SHP77 (cell line): ENCODE measurements at regions not wholly inside any gene's neighbourhood (a gene's known extent, or its start where the extent isn't known, plus 50 kb on each side); places are given as distances from the start of the nearest gene placed in this dataset.

Experiments
- DNase-seq, 2 experiments: peaks; one replicate each; lab custom pipeline; 2025; lab: John Stamatoyannopoulos, UW

DNA sequence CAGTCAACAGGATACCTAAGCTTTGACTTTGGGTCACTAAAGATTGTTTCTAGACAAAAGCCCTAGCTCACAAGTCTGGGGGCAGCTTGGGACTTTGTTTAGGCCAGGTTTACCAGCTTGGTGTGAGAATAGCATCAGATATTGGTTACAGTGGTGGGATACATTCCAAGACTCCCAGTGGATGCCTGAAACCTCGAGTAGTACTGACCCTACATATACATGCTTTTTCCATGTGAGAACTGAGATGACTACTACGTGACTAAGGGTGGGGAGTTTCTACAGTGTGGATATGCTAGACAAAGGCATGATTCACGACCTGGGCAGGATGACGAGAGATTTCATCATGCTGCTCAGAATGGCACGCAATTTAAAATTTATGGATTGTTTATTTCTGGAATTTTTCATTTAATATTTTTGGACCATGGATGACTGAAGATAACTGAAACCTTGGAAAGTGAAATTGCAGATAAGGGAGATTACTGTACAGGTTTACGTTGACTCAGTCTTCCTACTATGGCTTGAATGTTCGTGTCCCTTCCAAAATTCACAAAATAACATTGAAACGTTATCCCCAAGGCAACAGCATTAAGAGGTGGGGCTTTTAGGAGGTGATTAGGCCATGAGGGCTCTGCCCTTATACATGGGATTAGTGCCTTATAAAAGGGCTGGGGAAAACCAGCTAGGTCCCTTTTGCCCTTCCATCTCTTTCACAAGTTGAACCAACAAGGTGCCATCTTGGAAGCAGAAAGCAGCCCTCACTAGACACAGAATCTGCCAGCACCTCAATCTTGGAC lies 50.2 kb upstream of the CTAGE1 start:
- no peak for DNase-seq

DNA sequence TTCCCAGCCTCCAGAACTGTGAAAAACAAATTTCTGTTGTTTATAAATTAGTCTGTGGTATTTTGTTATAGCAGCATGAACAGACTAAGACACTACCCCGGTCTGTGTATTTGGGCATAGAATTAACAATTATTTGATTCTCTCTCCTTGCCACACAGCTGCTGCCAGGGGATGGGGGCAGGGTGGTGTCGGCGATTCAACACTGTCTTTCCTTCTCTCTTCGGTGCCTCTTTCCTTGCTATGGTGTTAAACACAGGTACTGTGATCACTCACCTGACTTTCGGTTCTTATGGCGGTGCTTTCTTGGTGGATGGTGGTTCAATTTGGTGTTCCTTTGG lies 50.8 kb upstream of the CTAGE1 start:
- DNase-seq = no peak

DNA sequence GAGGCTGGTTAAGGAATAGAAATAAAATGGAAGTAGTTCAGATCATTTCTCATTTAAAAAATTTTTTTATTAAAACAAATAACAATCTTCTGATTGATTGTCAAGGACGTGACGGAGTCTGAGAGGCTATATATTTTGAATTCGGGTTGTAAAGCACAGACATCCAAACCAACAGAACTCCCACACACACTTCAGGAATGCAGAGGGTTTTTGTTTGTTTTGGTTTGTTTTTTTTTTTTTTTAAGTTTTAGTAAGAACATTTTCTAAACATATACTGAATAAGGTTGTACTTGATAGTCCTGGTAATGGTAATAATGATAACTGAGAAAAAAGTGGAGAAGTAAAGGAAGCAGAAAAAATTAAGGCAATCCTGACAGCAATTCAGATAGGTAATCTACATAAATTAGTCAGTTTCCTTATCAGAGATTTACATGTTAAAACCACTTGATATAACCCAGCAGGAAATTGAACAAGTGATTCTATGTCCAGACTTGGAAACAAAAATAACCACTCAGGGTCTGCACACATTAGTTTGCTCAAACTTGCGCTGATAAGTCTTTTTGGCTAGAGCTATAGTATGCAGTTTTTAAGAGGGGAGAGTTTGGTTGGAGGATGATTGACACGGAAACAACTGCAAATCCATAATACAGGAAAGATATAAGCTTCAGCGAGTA lies 51.5 kb upstream of the CTAGE1 start:
- DNase-seq = no peak

GRCh38 chr18:22469926-22470247 lies 52.2 kb upstream of the CTAGE1 start:
- no peak for DNase-seq

DNA sequence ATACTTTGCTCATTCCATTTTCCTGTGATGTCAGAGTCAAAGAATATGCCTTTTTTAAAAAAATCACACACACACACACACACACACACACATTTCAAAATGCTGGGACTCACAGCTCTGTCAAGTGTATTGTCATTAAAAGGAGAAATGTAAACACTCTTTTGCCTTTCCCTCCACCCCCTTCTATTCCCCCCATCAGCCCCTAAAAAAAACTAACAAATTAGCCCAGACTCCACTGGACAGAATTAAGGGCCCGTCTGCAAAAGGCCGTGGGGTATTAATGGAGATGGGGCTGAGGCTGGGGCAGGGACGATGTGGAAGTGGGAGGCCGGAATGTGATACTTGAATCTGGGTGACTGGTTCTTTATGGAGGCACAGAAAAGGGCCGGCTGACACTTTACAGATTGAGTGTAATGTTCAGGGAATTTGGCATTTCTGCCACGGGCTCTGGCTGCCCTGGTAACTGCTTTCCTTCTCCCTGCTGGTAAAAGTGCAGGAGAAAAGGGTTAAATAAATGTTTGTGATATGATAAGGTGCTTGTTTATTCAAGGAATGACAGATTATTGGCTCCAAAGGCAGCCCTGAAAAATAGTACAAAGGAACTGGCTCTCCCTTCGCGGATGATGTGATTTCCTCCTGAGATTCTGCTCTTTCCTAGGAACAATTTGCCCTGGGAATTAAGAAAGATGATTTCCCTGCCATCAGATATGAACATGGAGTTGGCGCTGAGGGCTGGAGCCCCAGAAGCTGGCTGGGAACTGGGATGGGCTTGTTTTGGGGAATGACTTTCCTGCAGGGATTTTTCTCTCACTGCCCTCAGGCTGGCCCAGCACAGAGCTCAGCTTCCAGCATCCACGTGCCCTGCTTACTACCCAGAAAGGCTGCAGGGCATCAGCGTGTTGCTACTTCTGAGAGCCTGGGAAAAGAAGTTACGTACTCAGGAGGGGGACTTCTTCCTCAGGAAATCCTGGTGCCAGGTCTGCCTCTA lies 52.8 kb upstream of the CTAGE1 start:
- no peak for DNase-seq

DNA sequence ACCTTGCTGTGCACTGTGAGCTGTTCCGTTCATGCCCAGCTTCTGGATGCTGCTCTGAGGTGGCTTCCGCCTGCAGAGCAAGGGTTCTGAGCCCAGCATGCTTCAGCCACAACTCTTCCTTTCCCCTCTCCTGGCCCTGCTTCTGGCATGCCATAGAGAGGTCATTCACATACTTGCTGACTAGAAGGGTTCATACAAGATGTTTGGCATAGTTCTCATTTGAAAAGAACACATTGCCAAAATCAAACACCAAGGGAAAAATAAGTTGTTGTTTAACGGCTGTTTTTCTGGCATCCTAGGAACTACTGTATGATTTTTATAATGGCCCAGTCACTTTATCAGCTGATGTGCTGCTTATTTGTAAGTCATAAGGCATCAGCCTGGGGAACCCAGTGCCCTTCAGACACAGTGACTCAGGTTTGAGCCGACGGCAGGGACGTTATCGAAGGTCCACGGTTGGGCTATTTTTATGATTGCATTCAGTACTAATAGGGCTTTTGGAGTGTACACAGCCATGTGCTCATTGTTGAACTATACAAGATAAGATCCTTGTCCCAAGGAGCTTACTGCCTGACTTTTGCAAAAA lies 53.9 kb upstream of the CTAGE1 start:
- no peak for DNase-seq

DNA sequence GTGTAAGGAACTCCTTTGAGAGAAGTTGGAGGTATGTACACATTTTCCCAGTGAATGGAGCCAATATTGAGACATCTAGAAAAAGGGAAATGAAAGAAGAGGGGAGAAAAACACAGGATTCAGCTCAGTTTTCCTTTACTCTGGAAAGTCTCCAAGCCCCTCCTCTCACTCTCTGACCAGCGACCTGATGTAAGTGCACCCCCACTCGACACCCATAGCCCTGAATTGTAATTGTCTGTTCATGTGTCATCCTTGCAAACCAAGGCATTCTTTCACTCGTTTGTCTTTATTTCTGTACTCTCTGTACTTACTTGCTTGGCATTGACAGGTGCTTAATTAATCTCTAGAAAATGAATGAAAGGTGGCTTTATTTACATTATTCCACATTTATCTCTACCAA lies 55.7 kb upstream of the CTAGE1 start:
- DNase-seq = no peak

- no peak for DNase-seq
Measured at GRCh38 chr18:22475426-22476100, 57.8 kb upstream of the CTAGE1 start.

GRCh38 chr18:22477222-22477621 lies 59.5 kb upstream of the CTAGE1 start:
- no peak for DNase-seq

DNA sequence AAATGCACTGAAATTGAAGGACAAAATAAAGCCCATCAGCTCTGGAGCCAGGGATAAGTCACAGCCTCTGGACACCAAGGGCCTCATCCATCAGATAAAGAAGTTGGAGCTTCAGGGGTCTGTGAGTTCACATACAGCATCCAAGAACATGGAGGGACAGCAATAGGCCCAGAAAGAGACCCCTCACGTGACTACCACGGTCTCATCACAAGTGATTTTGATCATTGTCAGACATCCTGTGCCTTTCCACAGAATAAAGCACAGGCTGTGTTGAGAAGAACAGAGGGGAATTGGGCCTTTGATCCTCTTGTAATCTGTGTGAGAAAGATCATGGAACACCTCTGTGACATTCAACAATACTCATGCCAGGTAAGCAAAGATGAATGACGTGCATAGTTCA lies 65.2 kb upstream of the CTAGE1 start:
- no peak for DNase-seq

DNA sequence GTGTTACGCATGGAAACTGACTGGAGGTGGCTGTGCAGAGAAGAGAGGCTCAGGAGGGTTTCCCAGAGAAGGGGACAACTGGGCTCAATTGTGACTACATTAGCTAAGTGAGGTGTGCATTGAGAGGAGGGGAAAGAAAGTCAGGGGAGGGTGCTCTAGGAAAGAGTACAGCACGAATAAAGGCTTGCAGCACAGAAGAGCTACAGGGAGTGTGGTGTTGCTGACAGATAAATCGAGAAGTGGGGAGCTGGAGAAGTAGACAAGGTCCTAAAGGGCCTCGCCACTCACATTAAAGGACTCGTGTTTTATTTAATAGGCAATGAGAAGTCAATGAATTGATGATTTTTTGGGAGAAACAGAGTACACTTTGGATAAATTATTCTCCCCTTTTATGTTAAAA lies 65.7 kb upstream of the CTAGE1 start:
- no peak for DNase-seq

- no peak for DNase-seq
Measured at GRCh38 chr18:22484471-22484870, 66.8 kb upstream of the CTAGE1 start.

- DNase-seq = no peak
Measured at GRCh38 chr18:22485808-22486244, 68.1 kb upstream of the CTAGE1 start.

- no peak for DNase-seq
Measured at GRCh38 chr18:22486667-22487066, 69.0 kb upstream of the CTAGE1 start.

DNA sequence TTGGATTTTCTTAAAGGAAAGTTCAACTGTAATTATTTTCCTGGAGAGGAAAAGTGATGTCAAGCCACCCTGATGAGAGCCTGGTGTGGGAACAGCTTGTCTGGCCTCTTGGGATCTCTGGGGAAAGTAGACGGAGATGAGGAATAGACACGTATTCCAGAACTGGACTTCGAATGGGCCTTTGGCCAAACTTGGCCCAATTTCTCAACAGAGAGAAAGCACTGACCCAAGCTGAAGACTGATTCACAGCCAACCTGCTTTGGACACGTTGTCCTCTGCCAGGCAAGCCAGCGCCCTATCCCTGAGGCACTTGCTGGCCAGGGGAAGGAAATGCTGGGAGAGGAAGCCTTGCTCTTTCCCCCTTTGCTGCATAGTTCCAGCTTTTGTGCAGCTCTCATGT lies 70.8 kb upstream of the CTAGE1 start:
- no peak for DNase-seq

DNA sequence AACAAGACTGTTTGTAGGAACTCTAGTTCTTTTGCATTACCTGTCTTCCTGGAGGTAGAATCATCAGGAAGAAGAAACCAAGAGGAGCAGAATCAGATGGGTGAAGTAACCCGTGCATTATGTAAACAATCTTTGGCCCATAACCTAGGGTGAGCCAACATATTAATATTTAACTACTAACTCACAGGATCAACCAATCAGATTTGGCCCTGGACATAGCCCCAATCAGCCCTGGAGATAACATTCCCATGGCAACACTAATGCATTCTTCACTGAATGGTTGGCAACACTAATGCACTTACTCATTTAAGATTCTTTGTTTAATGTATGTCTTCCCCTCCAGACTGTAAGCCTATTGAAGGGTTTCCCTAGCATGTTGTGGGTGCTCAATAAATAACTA lies 72.0 kb upstream of the CTAGE1 start:
- no peak for DNase-seq

- DNase-seq = no peak
Measured at GRCh38 chr18:22490429-22490846, 72.7 kb upstream of the CTAGE1 start.

- no peak for DNase-seq
Measured at GRCh38 chr18:22493255-22493654, 75.5 kb upstream of the CTAGE1 start.

DNA sequence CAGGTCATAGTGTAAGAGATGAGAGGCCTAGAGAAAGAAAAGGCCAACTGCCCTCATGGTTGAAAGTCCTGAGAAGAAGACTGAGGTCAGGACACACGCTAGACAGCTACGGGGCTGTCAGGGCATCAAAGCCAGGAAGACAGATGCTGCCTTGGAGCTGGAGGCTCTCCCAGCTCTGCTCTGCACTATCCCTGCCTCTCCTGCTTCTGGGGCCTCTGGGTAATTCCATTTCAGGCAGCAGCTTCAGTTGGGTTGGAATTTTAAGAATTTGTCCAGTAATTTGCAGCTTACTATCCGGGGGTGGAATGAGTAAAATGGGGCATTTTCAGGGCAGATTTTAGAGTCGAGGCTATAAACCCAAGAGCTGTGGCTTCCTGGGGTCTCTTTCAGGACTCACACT lies 76.2 kb upstream of the CTAGE1 start:
- no peak for DNase-seq

DNA sequence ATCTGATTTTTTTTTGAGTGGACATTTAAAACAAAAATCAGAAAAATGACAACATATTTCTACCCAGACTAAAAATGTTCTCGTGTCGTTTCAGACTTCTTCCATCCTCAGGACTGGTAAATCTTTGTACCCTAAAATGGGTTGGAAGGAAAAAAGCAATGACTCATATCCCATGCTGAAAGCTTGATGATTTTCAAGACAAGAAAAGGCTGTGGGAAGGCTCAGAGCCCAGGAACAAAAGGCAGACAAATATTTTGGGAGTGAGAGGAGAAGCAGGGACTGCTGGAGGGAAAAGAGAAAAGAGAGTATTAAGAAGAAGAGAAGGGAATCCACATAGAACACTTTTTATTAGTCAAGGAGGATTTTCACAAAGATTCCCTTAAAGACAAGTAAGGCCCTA lies 77.1 kb upstream of the CTAGE1 start:
- no peak for DNase-seq

DNA sequence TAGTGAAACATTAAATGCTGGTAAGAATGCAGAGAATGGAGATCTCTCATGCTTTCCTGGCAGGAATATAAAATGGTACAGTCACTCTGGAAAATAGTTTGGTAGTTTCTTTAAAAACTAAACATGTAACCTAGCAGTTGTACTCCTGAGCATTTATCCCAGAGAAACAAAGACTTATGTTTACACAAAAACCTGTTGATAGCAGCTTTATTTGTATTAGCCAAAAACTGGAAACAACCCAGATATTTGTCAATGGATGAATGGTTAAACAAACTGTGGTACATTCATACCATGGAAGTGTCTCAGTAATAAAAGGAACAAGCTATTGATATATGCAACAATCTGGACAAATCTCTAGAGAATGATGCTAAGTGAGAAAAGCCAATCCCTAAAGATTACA lies 81.7 kb upstream of the CTAGE1 start:
- no peak for DNase-seq

GRCh38 chr18:22503803-22504202 lies 86.1 kb upstream of the CTAGE1 start:
- DNase-seq = no peak
